Keratinocyte (primary cell): ENCODE measurements at regions not wholly inside any gene's neighbourhood (a gene's known extent, or its start where the extent isn't known, plus 50 kb on each side); places are given as distances from the start of the nearest gene placed in this dataset.

Source experiments
- DNase-seq: peaks from one replicate; pipeline ENCODE4 v3.0.0-alpha.2; 2011; ENCODE audit warnings: low read depth, missing footprints, low spot score
- FAIRE-seq: peaks from 2 replicates; lab custom pipeline; 2011; peaks lifted over from hg19 to GRCh38; lab: Jason Lieb, UNC
- H2AFZ ChIP-seq: 2 replicates; pipeline ENCODE4 v1.6.0; 2012; ENCODE audit warnings: low read length, control low read depth, inconsistent platforms; ENCODE audit not compliant: control insufficient read depth
- H3K27ac ChIP-seq: 2 replicates; pipeline ENCODE4 v1.5.1; 2011; ENCODE audit warnings: low read length; ENCODE audit not compliant: control insufficient read depth, insufficient read depth
- H3K27me3 ChIP-seq: 3 replicates; pipeline ENCODE4 v1.6.0; 2011; ENCODE audit warnings: low read length; ENCODE audit not compliant: control insufficient read depth, insufficient read depth; ENCODE audit errors: extremely low read depth
- H3K36me3 ChIP-seq, 2 experiments: 2 replicates in 1 of 2; 3 replicates in 1 of 2; pipeline ENCODE4 v1.5.1; 2011; ENCODE audit warnings: low read length in 2 of 2, mild to moderate bottlenecking in 1 of 2; ENCODE audit not compliant: control insufficient read depth in 2 of 2, insufficient read depth in 2 of 2; ENCODE audit errors: extremely low read depth in 1 of 2
- H3K4me1 ChIP-seq: 3 replicates; pipeline ENCODE4 v1.5.1; 2011; ENCODE audit warnings: low read length; ENCODE audit not compliant: control insufficient read depth, insufficient read depth; ENCODE audit errors: extremely low read depth
- H3K4me2 ChIP-seq: 3 replicates; pipeline ENCODE4 v1.6.0; 2011; ENCODE audit warnings: low read depth, low read length; ENCODE audit not compliant: control insufficient read depth, insufficient read depth; ENCODE audit errors: extremely low read depth
- H3K4me3 ChIP-seq, 3 experiments: fragments of 200-600 bp in 1 of 3; sonication (generic) in 1 of 3; 2 replicates in 2 of 3; 3 replicates in 1 of 3; pipeline ENCODE4 v1.5.1; 2011 to 2016; ENCODE audit warnings: low read length in 3 of 3, mild to moderate bottlenecking in 3 of 3, control low read depth in 2 of 3, inconsistent platforms in 1 of 3, low read depth in 1 of 3, mixed read lengths in 1 of 3, mixed run types in 1 of 3, moderate library complexity in 1 of 3; ENCODE audit not compliant: control insufficient read depth in 2 of 3, insufficient read depth in 2 of 3; ENCODE audit errors: extremely low read depth in 1 of 3
- H3K79me2 ChIP-seq: 2 replicates; pipeline ENCODE4 v1.6.0; 2012; ENCODE audit warnings: low read length; ENCODE audit not compliant: control insufficient read depth, insufficient read depth
- H3K9ac ChIP-seq: 3 replicates; pipeline ENCODE4 v1.6.0; 2011; ENCODE audit warnings: low read length; ENCODE audit not compliant: control insufficient read depth, insufficient read depth; ENCODE audit errors: extremely low read depth
- H3K9me1 ChIP-seq: 3 replicates; pipeline ENCODE4 v1.6.0; 2011; ENCODE audit warnings: low read length; ENCODE audit not compliant: control insufficient read depth, insufficient read depth; ENCODE audit errors: extremely low read depth
- H3K9me3 ChIP-seq: 2 replicates; pipeline ENCODE4 v1.5.1; 2012; ENCODE audit warnings: low read depth, low read length; ENCODE audit not compliant: control insufficient read depth
- H4K20me1 ChIP-seq: 3 replicates; pipeline ENCODE4 v1.6.0; 2011; ENCODE audit warnings: low read length; ENCODE audit not compliant: control insufficient read depth, insufficient read depth; ENCODE audit errors: extremely low read depth
- EZH2 ChIP-seq: IDR thresholded peaks from one replicate; pipeline ENCODE4 v1.6.1; 2012; ENCODE audit warnings: inconsistent platforms, mild to moderate bottlenecking, low read length, moderate library complexity
- dilution Hi-C: fragments of 300-500 bp; cut with MboI; formaldehyde crosslinking; loops from one replicate; pipeline ENCODE4 v1.7.0; 2020; ENCODE audit warnings: low sequenced_read_pairs; ENCODE audit not compliant: extremely low pct_ligation_motif_present
- TF ChIP-seq, protein P1 (sequence below), 3 experiments: IDR thresholded peaks in 1 of 3; conservative IDR thresholded peaks in 1 of 3; optimal IDR thresholded peaks in 1 of 3; 2 replicates in 2 of 3; 3 replicates in 1 of 3; pipeline versions ENCODE3 to v1.5.1; 2011; ENCODE audit warnings: low read length in 3 of 3, mild to moderate bottlenecking in 3 of 3, moderate library complexity in 2 of 3, control low read depth in 1 of 3, inconsistent platforms in 1 of 3; ENCODE audit not compliant: insufficient read depth in 2 of 3; ENCODE audit errors: extremely low read depth in 1 of 3

DNA sequence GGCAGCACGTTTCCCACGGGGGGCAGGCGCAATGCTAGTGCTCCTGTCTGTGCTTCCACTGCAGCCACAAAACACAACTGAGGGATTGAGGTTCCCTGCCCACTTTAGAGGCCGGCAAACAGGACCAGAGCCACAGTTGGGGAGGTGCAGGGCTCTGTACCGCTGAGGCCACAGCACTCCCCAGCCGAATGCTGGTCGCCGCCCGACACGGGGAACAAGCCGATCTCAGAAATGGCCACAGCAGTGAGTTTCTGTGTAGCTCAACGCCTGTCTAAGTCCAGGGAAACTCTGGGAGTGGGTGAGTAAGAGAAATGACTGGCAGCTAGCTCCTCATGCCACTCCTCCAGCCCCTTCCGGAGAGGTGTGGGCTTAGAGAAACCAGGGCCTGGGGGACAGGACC is 194.0 kb upstream of the VWC2 start:
- H3K79me2 ChIP-seq: no peaks in the 10 kb centered on the region
- H3K4me3 ChIP-seq: no peak overlapping the region
- no peaks in the 10 kb centered on the region for H4K20me1 ChIP-seq
- no peak overlapping the region for H3K27ac ChIP-seq
- no peak overlapping the region for H3K9ac ChIP-seq
- TF ChIP-seq, protein P1, sequence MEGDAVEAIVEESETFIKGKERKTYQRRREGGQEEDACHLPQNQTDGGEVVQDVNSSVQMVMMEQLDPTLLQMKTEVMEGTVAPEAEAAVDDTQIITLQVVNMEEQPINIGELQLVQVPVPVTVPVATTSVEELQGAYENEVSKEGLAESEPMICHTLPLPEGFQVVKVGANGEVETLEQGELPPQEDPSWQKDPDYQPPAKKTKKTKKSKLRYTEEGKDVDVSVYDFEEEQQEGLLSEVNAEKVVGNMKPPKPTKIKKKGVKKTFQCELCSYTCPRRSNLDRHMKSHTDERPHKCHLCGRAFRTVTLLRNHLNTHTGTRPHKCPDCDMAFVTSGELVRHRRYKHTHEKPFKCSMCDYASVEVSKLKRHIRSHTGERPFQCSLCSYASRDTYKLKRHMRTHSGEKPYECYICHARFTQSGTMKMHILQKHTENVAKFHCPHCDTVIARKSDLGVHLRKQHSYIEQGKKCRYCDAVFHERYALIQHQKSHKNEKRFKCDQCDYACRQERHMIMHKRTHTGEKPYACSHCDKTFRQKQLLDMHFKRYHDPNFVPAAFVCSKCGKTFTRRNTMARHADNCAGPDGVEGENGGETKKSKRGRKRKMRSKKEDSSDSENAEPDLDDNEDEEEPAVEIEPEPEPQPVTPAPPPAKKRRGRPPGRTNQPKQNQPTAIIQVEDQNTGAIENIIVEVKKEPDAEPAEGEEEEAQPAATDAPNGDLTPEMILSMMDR (optimal IDR thresholded peaks at IDR 0.05 in 1 of 3, IDR thresholded peaks at IDR 0.05 in 1 of 3, conservative IDR thresholded peaks at IDR 0.05 in 1 of 3; ENCODE audit: extremely low read depth in 1 of 3, insufficient read depth in 2 of 3, low read length in 3 of 3): no peak
- no peak for TF ChIP-seq EZH2
- no peaks in the 10 kb centered on the region for H3K27me3 ChIP-seq
- dilution Hi-C loops: no loop called here
- H3K36me3 ChIP-seq: no peaks in the 10 kb centered on the region
- no peak overlapping the region for H3K4me2 ChIP-seq
- FAIRE-seq (no peak), DNase-seq (no peak)
- H3K9me3 ChIP-seq: no peaks in the 10 kb centered on the region
- H2AFZ ChIP-seq: no peak overlapping the region
- H3K4me1 ChIP-seq: no peaks in the 10 kb centered on the region
- no peaks in the 10 kb centered on the region for H3K9me1 ChIP-seq

DNA sequence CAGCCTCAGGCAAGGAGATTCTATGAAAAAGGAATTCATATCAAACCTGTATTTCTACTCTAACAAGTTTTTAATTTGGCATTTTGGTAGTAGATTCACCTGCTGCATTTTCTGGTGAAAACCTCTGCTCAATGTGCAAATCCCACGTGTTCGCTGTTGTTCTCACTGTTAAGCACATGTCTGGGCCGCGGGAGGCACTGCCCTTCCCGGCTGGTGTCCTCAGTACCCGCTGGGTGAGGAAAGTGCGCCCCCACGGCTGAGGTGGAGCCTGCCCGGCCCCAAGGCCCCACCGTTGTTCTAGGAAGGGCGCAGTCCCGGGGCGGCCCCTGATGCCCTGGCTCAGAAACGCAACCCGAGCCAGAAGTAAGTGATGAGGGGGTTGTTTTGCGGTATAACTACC is 193.4 kb upstream of the VWC2 start:
- no peak overlapping the region for H2AFZ ChIP-seq
- H3K27ac ChIP-seq: no peak overlapping the region
- no peak for TF ChIP-seq EZH2
- TF ChIP-seq, protein P1 (optimal IDR thresholded peaks at IDR 0.05 in 1 of 3, IDR thresholded peaks at IDR 0.05 in 1 of 3, conservative IDR thresholded peaks at IDR 0.05 in 1 of 3; ENCODE audit: extremely low read depth in 1 of 3, insufficient read depth in 2 of 3, low read length in 3 of 3): no peak
- dilution Hi-C loops: no loop called here
- H3K9me3 ChIP-seq: no peaks in the 10 kb centered on the region
- no peaks in the 10 kb centered on the region for H3K4me1 ChIP-seq
- no peak overlapping the region for H3K4me2 ChIP-seq
- no peaks in the 10 kb centered on the region for H3K79me2 ChIP-seq
- FAIRE-seq: no peak
- H3K36me3 ChIP-seq: no peaks in the 10 kb centered on the region
- H3K9me1 ChIP-seq: no peaks in the 10 kb centered on the region
- DNase-seq: no peak
- H3K9ac ChIP-seq: no peak overlapping the region
- no peaks in the 10 kb centered on the region for H4K20me1 ChIP-seq
- H3K27me3 ChIP-seq: no peaks in the 10 kb centered on the region
- H3K4me3 ChIP-seq: no peak overlapping the region
